Activated naive CD4-positive, alpha-beta T cell treated with anti-CD3 and anti-CD28 coated beads, Interleukin-2, amount 50 U/mL, for 16 hours (primary cell): ENCODE measurements at regions not wholly inside any gene's neighbourhood (a gene's known extent, or its start where the extent isn't known, plus 50 kb on each side); places are given as distances from the start of the nearest gene placed in this dataset.
"Not testable (repeated sequence)": the region's sequence is repeated elsewhere in the genome, so short reads cannot be mapped to it uniquely, and the experiment has no call there.

ENCODE experiments used
- DNase-seq: peaks from one replicate; pipeline ENCODE4 v3.0.0-alpha.2; 2020

DNA sequence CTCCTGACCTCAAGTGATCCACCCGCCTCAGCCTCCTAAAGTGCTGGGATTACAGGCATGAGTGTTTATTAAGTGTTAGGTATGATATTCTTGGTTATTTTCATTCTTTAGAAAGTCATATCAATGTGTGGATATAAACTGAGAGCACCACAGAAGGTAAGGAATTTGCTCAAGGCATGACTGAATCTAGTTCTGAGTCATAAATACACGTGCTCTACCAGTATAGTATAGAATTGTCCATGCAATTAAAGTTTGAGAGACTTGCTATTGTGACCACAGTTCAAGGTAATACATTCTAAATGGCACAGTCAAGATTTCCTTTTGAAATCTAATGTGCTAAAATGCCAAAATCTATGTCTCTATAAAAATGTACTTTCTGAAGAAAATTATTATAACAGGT lies 401.1 kb upstream of the CHRM3 start:
- DNase-seq: no peak

DNA sequence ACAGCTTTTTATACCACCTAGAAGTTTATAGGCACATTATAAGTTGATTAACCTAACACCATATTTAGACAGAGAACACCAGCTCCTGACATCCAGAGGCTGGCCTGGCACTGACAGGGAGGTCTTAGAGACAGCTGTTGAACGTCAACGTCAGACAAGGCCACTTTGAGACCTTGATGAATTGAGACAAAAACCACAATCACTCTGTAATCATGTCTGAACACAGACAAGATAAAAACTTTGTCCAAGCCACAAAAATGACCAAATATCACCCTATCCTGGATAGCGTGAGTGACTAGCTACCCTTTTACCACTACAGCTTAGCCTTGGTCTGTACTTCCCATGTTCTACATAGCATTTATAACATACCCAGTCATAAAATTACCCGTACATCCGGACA lies 403.6 kb upstream of the CHRM3 start:
- DNase-seq: no peak

DNA sequence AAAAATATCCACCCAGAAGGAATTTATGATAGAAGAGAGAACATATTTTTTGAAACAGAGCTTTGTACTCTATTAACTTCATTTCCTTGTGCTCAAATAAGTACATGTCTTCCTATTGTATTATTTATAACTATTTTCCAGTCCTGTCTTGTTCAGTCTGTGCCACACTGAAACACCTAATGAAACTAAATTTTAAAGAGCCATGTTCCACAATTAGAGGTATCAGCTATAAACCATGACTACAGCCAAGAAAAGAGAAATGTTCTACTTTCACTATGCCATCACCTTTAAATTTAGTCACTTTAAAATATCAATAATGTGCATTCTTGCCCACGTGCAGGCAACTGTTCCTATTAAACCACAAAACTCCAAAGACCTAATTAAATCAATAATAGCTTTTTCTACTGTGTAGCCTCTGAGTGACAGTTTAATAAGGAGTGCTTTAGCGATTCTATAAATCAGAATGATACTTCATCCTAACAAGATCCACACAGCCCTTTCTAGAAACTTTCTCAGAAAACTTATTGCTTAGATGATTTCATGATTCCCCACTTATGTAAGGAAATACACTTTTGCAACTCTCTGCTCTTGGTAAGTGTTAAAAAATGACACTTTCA lies 404.9 kb upstream of the CHRM3 start:
- no peak for DNase-seq

DNA sequence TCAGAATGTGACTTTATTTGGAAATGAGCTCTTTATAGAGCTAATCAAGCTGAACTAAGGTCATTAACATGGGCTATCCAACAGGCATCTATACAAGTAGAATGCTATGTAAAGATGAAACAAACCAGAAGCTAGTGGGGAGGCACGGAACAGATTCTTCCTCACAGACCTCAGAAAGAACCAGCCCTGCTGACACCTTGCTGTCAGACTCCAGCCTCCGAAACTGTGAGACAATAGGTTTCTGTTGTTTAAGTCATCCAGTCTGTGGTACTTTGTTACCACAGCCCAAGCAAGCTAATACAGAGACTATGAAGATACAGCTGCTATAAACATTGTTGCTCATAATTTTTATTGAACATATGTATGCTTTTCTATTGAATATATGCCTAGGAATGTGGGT lies 406.3 kb upstream of the CHRM3 start:
- DNase-seq: no peak

DNA sequence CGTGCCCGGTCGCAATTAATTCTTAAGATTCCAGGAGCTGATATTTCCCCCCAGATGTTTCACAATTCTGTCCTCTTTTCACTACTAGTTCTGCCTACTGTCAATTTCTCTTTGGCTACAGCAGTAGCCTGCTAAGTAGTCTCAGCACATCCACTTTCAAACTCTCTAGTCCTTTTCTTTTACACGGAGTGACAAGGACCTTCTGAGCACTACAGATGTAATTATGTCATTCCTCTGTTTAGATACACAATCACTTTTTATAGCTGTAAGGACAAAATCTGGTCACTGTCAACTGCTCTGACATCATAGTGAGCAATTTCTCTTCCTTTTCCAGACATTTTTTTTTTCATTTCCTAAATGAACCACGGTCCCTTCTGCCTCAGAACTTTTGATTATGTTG lies 421.7 kb upstream of the CHRM3 start:
- no peak for DNase-seq

DNA sequence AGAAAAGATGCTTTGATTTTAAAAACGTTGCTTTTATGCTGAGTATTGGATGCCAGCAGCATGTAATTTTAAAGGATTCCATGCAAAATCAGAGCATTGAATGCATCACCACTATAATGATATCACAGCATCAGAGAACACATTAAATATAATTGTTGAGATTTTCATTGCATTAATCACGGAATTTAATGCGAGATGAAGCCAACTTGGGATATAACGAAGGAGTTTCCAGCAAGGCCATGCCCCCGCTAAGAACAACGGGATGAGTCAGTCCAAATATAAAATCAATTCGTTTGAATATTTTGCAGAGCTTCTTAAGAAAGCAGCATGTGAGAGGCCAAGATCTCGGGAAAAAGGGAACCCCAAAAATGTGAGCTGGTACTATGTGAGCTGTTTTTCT lies 423.4 kb upstream of the CHRM3 start:
- no peak for DNase-seq

DNA sequence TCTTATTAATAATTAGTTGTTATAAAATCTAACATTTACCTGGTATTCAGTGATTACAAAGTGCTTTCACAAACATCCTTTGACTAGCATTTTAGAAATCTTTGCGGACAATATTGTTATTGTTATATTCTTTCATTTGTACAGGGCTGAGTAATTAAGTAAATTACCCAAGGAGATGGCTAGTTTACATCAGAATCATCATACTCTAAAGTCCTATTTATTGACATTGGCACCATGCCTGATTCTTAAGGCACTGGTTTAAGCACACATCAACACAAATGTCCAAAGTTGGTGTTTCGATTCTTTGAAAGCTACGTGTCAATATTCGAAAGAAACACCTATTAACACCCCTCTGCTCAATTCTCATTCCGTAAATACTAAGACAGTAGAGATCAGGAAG lies 424.6 kb upstream of the CHRM3 start:
- DNase-seq: no peak

DNA sequence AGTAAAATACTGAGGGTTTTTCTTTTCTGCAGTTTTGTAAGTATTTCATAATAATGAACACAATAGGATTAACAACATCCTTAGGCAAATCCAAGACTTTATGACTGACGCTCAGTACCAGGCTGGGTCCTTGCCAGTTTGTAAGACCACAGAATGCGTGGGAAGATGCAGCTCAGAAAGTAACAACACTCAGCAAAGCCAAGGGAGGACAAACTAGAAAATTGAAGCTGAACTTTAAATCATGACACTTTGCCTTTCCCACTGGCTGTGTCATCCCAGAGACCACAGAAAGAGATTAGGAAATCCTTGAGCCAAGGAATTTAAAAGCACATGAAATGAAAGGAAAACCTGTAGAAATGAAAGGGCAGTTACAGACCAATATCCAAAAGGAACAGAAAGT lies 426.3 kb upstream of the CHRM3 start:
- DNase-seq: no peak

DNA sequence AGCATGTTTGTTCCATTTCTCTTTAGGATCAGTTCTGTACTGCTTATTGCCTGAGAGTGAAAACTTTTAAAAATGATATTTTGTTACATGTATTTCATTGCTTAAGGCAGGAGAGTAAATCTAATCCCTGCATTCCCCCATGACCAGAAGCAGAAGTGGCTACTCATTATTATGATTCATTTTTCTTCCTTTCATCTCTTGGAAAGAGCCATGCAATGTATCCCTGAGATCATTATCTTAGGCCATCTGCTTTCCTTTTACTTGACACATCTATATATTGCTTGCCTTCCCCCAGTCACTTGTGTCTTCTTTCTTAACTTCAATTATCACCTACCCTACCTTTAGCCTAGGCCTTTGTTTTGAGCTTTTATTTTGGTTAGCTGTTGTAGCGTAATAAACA lies 430.4 kb upstream of the CHRM3 start:
- no peak for DNase-seq

DNA sequence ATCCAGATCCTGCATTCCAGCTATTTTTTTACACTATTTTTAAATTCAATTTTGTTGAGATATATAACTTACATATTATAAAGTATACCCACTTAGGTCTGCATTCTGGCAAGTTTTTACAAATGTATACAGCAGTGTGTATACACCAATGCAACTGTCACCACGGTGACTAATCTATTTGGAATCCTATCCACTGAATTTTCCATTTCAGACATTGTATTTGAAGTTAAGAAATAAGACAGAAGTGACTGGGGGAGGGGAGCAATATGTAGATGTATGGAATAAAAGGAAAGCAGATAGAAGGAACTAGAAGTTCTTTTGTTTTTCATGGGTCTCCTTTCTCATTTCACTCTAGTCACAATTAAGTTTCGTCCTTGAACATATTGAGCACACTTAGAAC lies 431.5 kb upstream of the CHRM3 start:
- DNase-seq: no peak

DNA sequence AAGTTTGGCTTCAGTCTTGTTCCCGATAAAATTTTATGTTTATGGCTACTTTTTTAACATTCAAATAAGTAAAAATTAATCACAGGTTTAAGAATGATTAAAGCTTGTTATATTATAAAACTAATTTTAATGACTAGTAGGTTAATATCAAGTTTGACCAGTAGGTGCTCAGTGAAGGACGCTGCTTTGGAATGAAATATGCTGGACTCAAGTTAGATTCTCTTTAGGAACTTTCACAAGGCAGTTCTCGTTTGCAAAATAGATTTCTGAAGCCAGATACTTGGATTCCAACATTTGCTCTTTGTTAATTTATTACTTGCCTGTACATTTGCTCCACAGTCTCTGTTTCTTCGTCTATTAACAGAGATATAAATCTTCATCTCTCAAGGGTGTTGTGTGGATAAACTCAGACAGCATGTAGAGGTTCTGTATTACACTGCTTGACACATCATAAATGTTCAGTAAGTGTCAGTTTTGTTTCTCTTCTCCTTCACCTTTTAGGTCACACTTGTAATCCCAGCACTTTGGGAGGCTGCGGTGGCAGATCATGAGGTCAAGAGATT lies 432.8 kb upstream of the CHRM3 start:
- DNase-seq: no peak

DNA sequence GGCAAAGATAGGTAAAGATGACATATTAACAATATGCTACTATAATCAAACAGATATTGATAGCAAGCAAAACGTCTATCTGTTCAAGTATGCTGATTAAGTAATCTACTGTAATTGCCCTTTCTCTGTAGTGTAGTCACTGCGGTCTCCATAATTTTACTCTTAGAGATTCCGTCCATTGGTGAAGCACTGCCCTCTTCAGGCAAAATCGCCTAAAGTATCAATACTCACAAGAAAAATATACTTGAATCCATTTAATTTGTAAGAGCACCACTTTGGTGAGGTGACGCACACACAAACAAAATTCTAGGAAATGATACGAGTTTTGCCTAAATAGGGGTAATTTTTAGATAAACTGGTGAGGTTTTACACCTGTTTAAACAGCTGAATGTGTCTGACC lies 434.6 kb upstream of the CHRM3 start:
- no peak for DNase-seq

DNA sequence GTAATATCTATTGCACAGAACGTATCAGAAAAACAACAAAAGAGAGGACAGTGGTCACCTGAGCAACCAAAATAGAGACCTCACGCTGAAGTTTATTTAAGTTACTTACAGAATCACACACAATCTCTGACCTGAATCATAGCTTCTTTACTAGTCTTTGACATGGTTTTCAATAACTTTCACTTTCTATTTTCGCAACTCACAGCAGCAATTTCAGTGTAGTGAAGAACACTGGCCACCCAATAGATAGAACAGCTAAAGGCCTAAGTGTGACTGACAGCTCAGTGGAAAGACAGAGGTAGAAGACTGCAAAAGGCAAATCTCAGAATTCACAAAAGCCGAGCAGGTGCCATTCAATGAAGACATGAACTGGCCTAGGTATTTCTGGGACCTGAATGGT lies 435.6 kb upstream of the CHRM3 start:
- no peak for DNase-seq

DNA sequence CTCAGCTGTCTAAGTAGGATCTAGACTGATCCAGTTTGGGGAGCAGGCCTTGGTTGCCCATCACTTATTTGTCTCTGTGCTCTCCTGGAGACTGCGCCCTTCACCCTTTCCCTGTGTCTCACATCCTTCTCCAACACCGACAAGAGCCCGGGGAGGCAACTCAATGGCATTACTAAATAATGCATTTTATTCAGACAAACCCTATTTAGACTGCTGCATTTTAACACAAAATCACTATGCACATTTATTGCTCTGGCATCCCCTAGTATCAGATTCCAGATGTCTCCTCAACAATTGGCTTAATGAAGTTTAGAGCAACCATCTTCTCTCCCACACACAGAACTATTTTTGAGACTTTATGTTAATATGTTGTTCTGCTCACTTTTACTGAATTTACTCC lies 436.4 kb upstream of the CHRM3 start:
- no peak for DNase-seq

DNA sequence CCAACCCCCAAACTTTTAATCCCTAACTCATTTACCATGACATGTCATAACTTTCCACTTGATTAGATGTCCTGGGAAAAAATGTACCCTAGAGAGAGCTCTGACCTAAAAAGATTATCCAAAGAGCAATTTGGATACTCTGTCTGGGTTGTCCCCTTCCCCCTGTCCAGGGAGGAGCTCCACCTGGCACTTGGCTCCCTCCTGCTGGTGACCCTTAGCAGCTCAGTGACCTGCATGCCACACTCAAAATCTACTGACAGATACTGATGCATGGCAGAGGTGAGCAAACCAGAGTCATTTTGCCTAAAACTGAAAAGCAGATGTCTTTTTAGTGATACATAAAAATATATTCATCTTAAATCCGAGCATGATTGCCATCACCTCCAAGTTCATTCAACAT lies 442.3 kb upstream of the CHRM3 start:
- DNase-seq: no peak

DNA sequence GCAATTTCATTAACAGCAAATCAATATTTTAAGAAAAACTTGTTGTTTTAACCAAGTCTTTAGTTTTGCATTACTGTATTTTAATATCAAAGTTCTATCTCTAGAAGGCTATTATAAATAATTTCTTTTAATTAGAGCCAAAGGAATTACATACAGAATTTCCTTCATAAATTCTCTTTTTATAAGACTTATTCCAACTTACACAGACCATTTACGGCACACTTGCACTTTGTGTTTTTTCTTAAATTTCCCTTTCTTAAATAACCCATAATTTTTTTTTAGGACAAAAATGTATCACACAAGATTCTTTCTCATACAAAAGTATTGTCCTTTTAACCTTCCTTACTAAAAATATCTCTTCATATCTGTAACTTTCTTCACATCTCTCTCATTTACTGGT lies 458.5 kb upstream of the CHRM3 start:
- no peak for DNase-seq

DNA sequence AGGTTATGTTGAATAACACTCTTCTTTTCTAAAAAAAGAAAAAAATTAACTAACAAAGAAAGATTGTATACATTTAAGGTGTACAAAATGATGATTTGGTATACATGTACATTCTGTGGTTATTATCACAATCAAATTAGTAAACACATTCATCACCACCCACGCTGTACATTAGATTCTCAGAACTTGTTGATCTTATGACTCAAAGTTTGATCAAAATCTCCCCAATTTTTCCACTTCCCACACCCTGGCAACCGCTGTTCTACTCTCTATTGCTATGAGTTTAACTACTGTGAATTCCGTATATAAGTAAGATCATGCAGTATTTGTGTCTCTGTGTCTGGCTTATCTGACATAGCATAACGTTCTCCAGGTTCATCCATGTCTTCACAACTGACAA lies 469.5 kb upstream of the CHRM3 start:
- DNase-seq: no peak

DNA sequence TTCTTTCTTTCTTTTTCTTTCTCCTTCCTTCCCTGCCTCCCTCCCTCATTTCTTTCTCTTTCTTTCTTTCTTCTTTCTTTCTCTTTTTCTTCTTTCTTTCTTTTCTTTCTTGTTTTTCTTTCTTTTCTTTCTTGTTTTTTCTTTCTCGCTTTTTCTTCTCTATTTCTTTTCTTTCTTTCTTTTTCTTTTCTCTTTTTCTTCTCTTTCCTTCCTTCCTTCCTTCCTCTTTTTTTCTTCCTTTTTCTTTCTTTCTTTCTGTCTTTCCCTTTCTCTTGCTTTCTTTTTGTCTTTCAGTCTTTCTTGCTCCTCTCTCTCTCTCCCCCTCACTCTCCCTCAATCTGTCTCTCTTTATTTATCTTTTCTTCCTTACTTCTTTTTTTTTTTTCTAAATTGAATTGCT lies 472.0 kb upstream of the CHRM3 start:
- no peak for DNase-seq

DNA sequence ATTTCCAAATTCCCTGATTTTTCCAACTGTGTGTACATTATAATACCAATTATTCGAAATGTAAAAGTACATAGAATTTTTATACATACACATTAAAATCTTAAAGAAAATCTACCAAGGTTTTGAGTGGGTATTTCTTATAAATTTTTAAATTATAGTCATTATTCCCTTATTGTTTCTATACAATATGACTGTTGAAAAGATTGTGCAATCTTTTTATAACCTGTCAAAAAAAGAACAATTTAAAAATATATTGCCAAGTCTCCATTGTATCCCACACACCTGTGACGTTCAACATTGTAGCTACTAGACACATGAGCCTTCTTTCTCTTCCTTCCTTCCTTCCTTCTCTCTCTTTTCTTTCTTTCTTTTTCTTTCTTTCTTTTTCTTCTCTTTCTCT lies 473.2 kb upstream of the CHRM3 start:
- DNase-seq: no peak

DNA sequence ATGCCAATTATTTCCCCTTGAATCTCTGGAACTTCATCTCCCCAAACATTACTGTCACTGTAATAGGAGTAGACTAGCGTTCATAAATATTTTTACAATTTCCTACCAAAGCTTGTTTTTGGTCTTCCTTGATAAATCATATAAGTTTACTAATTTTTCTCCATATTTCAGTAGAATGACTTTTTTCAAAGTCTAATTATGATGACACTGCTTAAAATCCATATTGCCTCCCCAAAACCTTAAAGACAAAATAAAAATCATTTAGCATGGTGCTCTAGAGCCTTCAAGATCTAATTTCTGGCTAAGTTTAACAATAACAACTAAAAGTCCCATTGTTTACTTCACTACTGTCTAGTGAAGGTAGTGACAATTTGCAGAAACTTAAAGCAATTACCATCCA lies 474.2 kb upstream of the CHRM3 start:
- no peak for DNase-seq

DNA sequence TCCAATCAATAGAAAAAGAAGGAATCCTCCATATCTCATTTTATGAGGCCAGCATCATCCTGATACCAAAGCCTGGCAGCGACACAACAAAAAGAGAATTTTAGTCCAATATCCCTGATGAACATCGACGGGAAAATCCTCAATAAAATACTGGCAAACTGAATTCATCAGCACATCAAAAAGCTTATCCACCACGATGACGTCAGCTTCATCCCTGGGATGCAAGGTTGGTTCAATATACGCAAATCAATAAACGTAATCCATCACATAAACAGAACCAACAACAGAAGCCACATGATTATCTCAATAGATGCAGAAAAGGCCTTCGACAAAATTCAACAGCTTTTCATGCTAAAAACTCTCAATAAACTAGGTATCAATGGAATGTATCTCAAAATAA lies 483.6 kb upstream of the CHRM3 start:
- DNase-seq: not testable (repeated sequence)

DNA sequence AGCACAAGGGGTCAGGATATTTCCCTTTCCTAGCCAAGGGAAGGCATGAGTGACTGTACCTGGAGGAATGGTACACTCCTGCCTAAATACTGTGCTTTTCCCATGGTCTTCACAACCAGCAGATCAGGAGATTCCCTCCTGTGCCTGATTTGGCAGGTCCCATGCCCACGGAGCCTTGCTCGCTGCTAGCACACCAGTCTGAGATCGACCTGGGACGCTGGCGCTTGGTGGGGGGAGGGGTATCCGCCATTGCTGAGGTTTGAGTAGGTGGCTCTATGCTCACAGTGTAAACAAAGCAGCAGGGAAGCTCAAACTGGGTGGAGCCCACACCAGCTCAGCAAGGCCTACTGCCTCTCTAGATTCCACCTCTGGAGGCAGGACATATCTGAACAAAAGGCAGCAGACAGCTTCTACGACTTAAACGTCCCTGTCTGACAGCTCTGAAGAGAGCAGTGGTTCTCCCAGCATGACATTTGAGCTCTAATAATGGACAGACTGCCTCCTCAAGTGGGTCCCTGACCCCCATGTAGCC lies 486.0 kb upstream of the CHRM3 start:
- no peak for DNase-seq

DNA sequence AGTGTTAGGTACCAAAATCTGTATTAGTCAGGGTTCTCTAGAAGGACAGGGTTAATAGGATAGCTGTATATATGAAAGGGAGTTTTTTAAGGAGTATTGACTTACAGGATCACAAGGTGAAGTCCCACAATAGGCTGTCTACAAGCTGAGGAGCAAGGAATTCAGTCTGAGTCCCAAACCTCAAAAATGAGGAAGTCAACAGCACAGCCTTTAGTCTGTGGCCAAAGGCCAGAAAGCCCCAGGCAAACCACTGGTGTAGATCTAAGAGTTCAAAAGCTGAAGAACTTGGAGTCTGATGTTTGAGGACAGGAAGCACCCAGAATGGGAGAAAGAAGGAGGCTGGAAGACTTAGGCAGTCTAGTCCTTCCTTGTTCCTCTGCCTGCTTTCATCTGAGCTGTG lies 487.5 kb upstream of the CHRM3 start:
- DNase-seq: no peak

DNA sequence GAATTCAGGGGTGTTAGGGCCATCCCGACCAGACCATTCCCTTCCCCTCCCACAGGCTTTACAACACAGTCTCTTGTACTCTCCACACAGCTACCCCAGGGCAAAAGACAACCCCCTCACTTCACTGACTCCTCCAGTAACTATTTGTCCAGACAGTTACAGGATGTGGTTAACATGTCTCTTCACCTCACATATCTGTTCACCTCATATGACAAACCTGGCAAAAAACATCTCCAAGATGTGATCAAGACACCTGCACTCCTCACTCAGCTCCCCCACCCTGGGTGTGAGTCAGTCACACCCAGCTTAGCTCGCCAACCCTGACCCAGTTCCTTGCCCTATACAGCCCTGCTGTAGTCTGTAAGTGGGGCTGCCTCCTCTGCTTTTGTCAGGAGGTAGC lies 490.5 kb upstream of the CHRM3 start:
- DNase-seq: no peak

DNA sequence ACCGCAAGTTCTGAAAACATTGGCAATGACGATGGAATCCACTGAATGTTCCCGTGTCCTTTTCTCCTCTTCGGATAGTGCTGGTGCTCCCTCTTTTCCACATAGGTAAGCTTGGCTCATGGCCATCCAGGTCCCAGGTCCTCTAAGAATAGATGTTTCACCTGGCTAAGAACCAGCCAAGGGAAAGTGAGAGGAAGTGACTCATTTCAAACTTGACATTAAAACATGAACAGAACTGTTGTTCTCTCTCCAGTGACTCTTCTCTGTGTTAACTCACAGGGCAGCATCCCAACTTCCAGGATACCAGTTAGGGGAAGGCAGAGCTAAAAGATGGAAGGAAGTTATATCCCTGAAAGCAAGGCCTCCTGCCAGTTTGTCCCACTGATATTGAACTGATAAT lies 493.8 kb upstream of the CHRM3 start:
- no peak for DNase-seq
